ENCODE measurements at regions not wholly inside any gene's neighbourhood (a gene's known extent, or its start where the extent isn't known, plus 50 kb on each side); places are given as distances from the start of the nearest gene placed in this dataset.

- TF ChIP-seq, protein P1, sequence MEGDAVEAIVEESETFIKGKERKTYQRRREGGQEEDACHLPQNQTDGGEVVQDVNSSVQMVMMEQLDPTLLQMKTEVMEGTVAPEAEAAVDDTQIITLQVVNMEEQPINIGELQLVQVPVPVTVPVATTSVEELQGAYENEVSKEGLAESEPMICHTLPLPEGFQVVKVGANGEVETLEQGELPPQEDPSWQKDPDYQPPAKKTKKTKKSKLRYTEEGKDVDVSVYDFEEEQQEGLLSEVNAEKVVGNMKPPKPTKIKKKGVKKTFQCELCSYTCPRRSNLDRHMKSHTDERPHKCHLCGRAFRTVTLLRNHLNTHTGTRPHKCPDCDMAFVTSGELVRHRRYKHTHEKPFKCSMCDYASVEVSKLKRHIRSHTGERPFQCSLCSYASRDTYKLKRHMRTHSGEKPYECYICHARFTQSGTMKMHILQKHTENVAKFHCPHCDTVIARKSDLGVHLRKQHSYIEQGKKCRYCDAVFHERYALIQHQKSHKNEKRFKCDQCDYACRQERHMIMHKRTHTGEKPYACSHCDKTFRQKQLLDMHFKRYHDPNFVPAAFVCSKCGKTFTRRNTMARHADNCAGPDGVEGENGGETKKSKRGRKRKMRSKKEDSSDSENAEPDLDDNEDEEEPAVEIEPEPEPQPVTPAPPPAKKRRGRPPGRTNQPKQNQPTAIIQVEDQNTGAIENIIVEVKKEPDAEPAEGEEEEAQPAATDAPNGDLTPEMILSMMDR (conservative IDR thresholded peaks at IDR 0.05; ENCODE audit: low read depth, low read length) = no peak
- TF ChIP-seq EZH2 (IDR thresholded peaks at IDR 0.05; ENCODE audit: low read length, unreplicated experiment) = no peak
Measured at GRCh38 chrX:39704590-39704989, 393.2 kb downstream of the BCOR start.
